ENCODE measurements at regions not wholly inside any gene's neighbourhood (a gene's known extent, or its start where the extent isn't known, plus 50 kb on each side); places are given as distances from the start of the nearest gene placed in this dataset.

GRCh38 chr12:91954326-91954725, 191.3 kb downstream of the BTG1 start:
- TF ChIP-seq CTCF (conservative IDR thresholded peaks at IDR 0.05) (no peak), ZFX (IDR thresholded peaks at IDR 0.05) (no peak)
- H3K27ac ChIP-seq, result peak overlapping the region; percentile 63; the same call in 1 of the 2 replicates

GRCh38 chr12:91952916-91953315, 192.7 kb downstream of the BTG1 start:
- peak overlapping the region; percentile 53; the same call in 1 of the 2 replicates for H3K27ac ChIP-seq
- TF ChIP-seq CTCF (conservative IDR thresholded peaks at IDR 0.05) (no peak), ZFX (IDR thresholded peaks at IDR 0.05) (no peak)

DNA sequence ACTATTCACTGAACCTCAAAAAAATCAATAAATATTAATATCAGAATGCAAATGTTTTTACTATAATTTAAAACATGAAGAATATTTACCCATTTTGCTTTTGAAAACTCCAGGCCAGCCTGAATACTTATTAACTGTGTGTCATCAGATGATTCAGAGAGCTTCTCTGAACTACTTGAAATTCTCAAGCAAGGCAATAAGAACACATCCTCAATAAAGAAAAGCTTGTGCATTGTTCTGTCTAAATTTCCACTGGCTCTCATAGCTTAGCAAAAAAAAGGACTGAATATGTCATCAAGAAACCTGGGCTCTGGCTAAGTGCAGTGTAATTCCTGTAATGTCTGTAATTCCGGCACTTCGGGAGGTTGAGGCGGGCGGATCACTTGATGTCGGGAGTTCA, 194.1 kb downstream of the BTG1 start:
- TF ChIP-seq CTCF (conservative IDR thresholded peaks at IDR 0.05) (no peak), ZFX (IDR thresholded peaks at IDR 0.05) (no peak)
- peak overlapping the region; percentile 99 for H3K27ac ChIP-seq

DNA sequence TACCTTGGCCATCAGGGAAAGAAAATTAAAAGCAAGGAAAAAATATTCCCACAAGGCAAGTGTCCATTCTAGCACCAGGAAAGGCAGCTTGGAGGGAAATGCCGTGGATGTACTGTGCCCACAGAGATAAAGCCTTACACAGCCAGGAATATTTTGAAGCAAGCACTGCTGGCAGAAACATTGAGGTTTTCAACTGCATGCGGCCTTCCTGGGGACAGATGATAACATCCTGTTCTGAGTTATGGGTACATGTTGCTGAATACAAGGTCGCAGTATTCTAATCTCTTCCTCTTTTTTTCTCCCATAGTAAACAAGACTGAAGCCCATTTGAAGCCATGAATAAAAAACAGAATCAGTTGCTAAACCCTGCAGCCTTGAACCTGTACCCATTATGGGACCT, 197.1 kb downstream of the BTG1 start:
- no peak for TF ChIP-seq CTCF (conservative IDR thresholded peaks at IDR 0.05)
- TF ChIP-seq ZFX (IDR thresholded peaks at IDR 0.05), result no peak
- no peak overlapping the region for H3K27ac ChIP-seq

GRCh38 chr12:91947459-91947858, 198.2 kb downstream of the BTG1 start:
- no peak overlapping the region for H3K27ac ChIP-seq
- no peak for TF ChIP-seq ZFX (IDR thresholded peaks at IDR 0.05)
- no peak for TF ChIP-seq CTCF (conservative IDR thresholded peaks at IDR 0.05)

DNA sequence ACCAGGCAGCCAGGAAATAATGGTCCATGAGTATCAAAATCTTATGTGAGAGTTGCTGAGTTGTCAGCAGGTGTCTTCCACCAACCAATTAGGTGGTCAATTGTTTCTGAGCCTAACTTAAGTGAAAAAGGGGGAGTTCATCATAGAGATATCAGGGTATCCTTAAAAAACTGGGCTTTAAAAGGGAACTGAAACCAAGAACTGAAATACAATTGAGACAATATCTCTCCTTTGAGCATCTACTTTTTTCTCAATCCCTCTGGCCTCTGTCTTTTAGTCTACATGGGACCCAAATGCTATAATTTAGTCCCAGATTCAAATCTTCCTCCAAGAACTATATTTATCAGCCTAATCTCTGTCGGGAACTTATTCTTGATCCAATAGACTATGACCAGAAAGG, 201.0 kb downstream of the BTG1 start:
- no peak overlapping the region for H3K27ac ChIP-seq
- TF ChIP-seq ZFX (IDR thresholded peaks at IDR 0.05), result no peak
- no peak for TF ChIP-seq CTCF (conservative IDR thresholded peaks at IDR 0.05)

DNA sequence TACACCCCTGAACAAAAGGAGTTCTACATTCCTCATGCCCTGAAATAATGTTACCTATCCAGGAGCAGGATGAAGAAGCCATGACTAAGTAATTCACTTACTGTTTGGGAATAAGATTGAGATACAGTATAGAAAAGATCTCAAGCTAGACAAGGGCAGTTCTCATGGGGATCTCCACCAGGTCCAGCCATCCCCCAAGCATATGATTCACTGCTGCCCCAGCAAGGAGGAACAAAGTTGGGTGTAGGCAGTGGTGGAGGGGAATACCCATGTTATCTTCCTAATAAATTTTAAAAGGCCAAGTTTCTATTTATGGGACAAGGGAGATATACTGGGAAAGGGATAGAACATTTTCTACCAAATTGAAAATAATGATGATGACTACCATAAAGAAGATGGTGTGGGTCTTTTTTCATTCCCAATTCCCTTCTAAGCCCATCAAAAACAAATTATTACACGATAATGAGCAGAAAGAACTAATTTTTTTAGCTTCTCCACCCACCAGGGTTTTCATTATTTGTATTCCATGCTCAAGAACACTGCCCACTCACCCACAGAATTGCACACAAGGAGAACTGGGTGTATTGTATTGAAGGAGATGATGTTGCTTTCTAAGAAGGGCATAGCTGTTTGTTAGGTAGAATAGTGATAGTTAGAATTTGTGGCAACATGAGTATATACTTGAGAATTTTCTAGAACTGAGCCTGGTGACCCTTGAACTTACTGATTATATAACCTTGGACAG, 204.6 kb downstream of the BTG1 start:
- H3K27ac ChIP-seq, result no peak overlapping the region
- no peak for TF ChIP-seq ZFX (IDR thresholded peaks at IDR 0.05)
- no peak for TF ChIP-seq CTCF (conservative IDR thresholded peaks at IDR 0.05)
